ENCODE measurements at regions not wholly inside any gene's neighbourhood (a gene's known extent, or its start where the extent isn't known, plus 50 kb on each side); places are given as distances from the start of the nearest gene placed in this dataset.

GRCh38 chr1:29772584-29773100, 536.3 kb downstream of the PTPRU start:
- DNase-seq (ENCODE audit: insufficient read length, low spot score) (no peak), FAIRE-seq (no peak)
- no peak for TF ChIP-seq SPI1 (IDR thresholded peaks at IDR 0.05; ENCODE audit: low read depth, low read length)
- no peak for TF ChIP-seq POLR2A (IDR thresholded peaks at IDR 0.05; ENCODE audit: low read depth, low read length)
- TF ChIP-seq PAX5 (IDR thresholded peaks at IDR 0.05; ENCODE audit: insufficient read depth, low read length, severe bottlenecking) = no peak
- TF ChIP-seq POU2F2 (IDR thresholded peaks at IDR 0.05; ENCODE audit: low read depth, low read length) = no peak
- TF ChIP-seq TAF1 (IDR thresholded peaks at IDR 0.05; ENCODE audit: low read depth, low read length) = no peak
- no peak for TF ChIP-seq POLR2AphosphoS5 (IDR thresholded peaks at IDR 0.05; ENCODE audit: low read depth, low read length)

- DNase-seq (ENCODE audit: insufficient read length, low spot score) = no peak
- no peak for FAIRE-seq
- TF ChIP-seq SPI1 (IDR thresholded peaks at IDR 0.05; ENCODE audit: low read depth, low read length) = no peak
- TF ChIP-seq POLR2A (IDR thresholded peaks at IDR 0.05; ENCODE audit: low read depth, low read length) = no peak
- TF ChIP-seq TAF1 (IDR thresholded peaks at IDR 0.05; ENCODE audit: low read depth, low read length) = no peak
- TF ChIP-seq PAX5 (IDR thresholded peaks at IDR 0.05; ENCODE audit: insufficient read depth, low read length, severe bottlenecking) = no peak
- no peak for TF ChIP-seq POLR2AphosphoS5 (IDR thresholded peaks at IDR 0.05; ENCODE audit: low read depth, low read length)
- no peak for TF ChIP-seq POU2F2 (IDR thresholded peaks at IDR 0.05; ENCODE audit: low read depth, low read length)
Observed at GRCh38 chr1:29767769-29768425, 531.6 kb downstream of the PTPRU start.

- no peak for FAIRE-seq
- no peak for TF ChIP-seq SPI1 (IDR thresholded peaks at IDR 0.05; ENCODE audit: low read depth, low read length)
- no peak for TF ChIP-seq POU2F2 (IDR thresholded peaks at IDR 0.05; ENCODE audit: low read depth, low read length)
- no peak for TF ChIP-seq POLR2AphosphoS5 (IDR thresholded peaks at IDR 0.05; ENCODE audit: low read depth, low read length)
- no peak for TF ChIP-seq PAX5 (IDR thresholded peaks at IDR 0.05; ENCODE audit: insufficient read depth, low read length, severe bottlenecking)
- TF ChIP-seq TAF1 (IDR thresholded peaks at IDR 0.05; ENCODE audit: low read depth, low read length) = no peak
- TF ChIP-seq POLR2A (IDR thresholded peaks at IDR 0.05; ENCODE audit: low read depth, low read length) = no peak
- no peak for DNase-seq (ENCODE audit: insufficient read length, low spot score)
Observed at GRCh38 chr1:29767088-29767685, 530.9 kb downstream of the PTPRU start.

- DNase-seq (ENCODE audit: insufficient read length, low spot score) (no peak), FAIRE-seq (no peak)
- TF ChIP-seq SPI1 (IDR thresholded peaks at IDR 0.05; ENCODE audit: low read depth, low read length) = no peak
- TF ChIP-seq POLR2AphosphoS5 (IDR thresholded peaks at IDR 0.05; ENCODE audit: low read depth, low read length) = no peak
- no peak for TF ChIP-seq PAX5 (IDR thresholded peaks at IDR 0.05; ENCODE audit: insufficient read depth, low read length, severe bottlenecking)
- no peak for TF ChIP-seq POLR2A (IDR thresholded peaks at IDR 0.05; ENCODE audit: low read depth, low read length)
- no peak for TF ChIP-seq TAF1 (IDR thresholded peaks at IDR 0.05; ENCODE audit: low read depth, low read length)
- TF ChIP-seq POU2F2 (IDR thresholded peaks at IDR 0.05; ENCODE audit: low read depth, low read length) = no peak
Observed at GRCh38 chr1:29762635-29763034, 526.3 kb downstream of the PTPRU start.

- no peak for TF ChIP-seq TAF1 (IDR thresholded peaks at IDR 0.05; ENCODE audit: low read depth, low read length)
- no peak for TF ChIP-seq PAX5 (IDR thresholded peaks at IDR 0.05; ENCODE audit: insufficient read depth, low read length, severe bottlenecking)
- no peak for TF ChIP-seq POLR2A (IDR thresholded peaks at IDR 0.05; ENCODE audit: low read depth, low read length)
- no peak for TF ChIP-seq POU2F2 (IDR thresholded peaks at IDR 0.05; ENCODE audit: low read depth, low read length)
- TF ChIP-seq SPI1 (IDR thresholded peaks at IDR 0.05; ENCODE audit: low read depth, low read length) = no peak
- no peak for TF ChIP-seq POLR2AphosphoS5 (IDR thresholded peaks at IDR 0.05; ENCODE audit: low read depth, low read length)
- DNase-seq (ENCODE audit: insufficient read length, low spot score) (no peak), FAIRE-seq (no peak)
Observed at GRCh38 chr1:29761159-29761928, 525.0 kb downstream of the PTPRU start.

GRCh38 chr1:29760067-29760564, 523.8 kb downstream of the PTPRU start:
- FAIRE-seq = no peak
- no peak for DNase-seq (ENCODE audit: insufficient read length, low spot score)
- no peak for TF ChIP-seq SPI1 (IDR thresholded peaks at IDR 0.05; ENCODE audit: low read depth, low read length)
- TF ChIP-seq POLR2AphosphoS5 (IDR thresholded peaks at IDR 0.05; ENCODE audit: low read depth, low read length) = no peak
- TF ChIP-seq PAX5 (IDR thresholded peaks at IDR 0.05; ENCODE audit: insufficient read depth, low read length, severe bottlenecking) = no peak
- no peak for TF ChIP-seq POLR2A (IDR thresholded peaks at IDR 0.05; ENCODE audit: low read depth, low read length)
- TF ChIP-seq POU2F2 (IDR thresholded peaks at IDR 0.05; ENCODE audit: low read depth, low read length) = no peak
- no peak for TF ChIP-seq TAF1 (IDR thresholded peaks at IDR 0.05; ENCODE audit: low read depth, low read length)

- FAIRE-seq = no peak
Observed at GRCh38 chr1:29758781-29759499, 522.6 kb downstream of the PTPRU start.

More at GRCh38 chr1:29758781-29759499, 522.6 kb downstream of the PTPRU start:
- no peak for DNase-seq (ENCODE audit: insufficient read length, low spot score)
- TF ChIP-seq POU2F2 (IDR thresholded peaks at IDR 0.05; ENCODE audit: low read depth, low read length) (no peak), POLR2A (IDR thresholded peaks at IDR 0.05; ENCODE audit: low read depth, low read length) (no peak), POLR2AphosphoS5 (IDR thresholded peaks at IDR 0.05; ENCODE audit: low read depth, low read length) (no peak), TAF1 (IDR thresholded peaks at IDR 0.05; ENCODE audit: low read depth, low read length) (no peak), SPI1 (IDR thresholded peaks at IDR 0.05; ENCODE audit: low read depth, low read length) (no peak), PAX5 (IDR thresholded peaks at IDR 0.05; ENCODE audit: insufficient read depth, low read length, severe bottlenecking) (no peak)
